Esophagus squamous epithelium (tissue), 5 donors: ENCODE measurements at regions not wholly inside any gene's neighbourhood (a gene's known extent, or its start where the extent isn't known, plus 50 kb on each side); places are given as distances from the start of the nearest gene placed in this dataset.

Experiments
- DNase-seq: peaks from one replicate; lab custom pipeline; 2025; lab: John Stamatoyannopoulos, UW
- H3K27ac ChIP-seq, 4 donors: fragments of 200-600 bp; sonication (generic); one replicate each; pipeline ENCODE4 v1.5.1; 2016 to 2019; ENCODE audit warnings: mild to moderate bottlenecking in 1 of 4
- H3K27me3 ChIP-seq, 4 donors: fragments of 200-600 bp; sonication (generic); 1 replicate in 3 of 4; 2 replicates in 1 of 4; pipeline versions ENCODE4 v1.5.1 to v1.6.0; 2017 to 2021; ENCODE audit warnings: antibody characterized with exemption in 1 of 4
- H3K36me3 ChIP-seq, 3 donors: fragments of 200-600 bp; sonication (generic); one replicate each; pipeline ENCODE4 v1.5.1; 2016 to 2019
- H3K4me1 ChIP-seq, 3 donors: fragments of 200-600 bp; sonication (generic); one replicate each; pipeline ENCODE4 v1.5.1; 2017 to 2019
- H3K4me3 ChIP-seq, 4 donors: fragments of 200-600 bp; sonication (generic); 1 replicate in 3 of 4; 2 replicates in 1 of 4; pipeline ENCODE4 v1.5.1; 2016 to 2019; ENCODE audit warnings: mild to moderate bottlenecking in 2 of 4, moderate library complexity in 1 of 4
- H3K9me3 ChIP-seq, 3 donors: fragments of 200-600 bp; sonication (generic); one replicate each; pipeline ENCODE4 v1.5.1; 2016 to 2019
- CTCF ChIP-seq, 6 experiments: fragments of 450-650 bp in 4 of 6; fragments of 200-600 bp in 2 of 6; sonication (generic) in 2 of 6; IDR thresholded peaks; one replicate each; pipeline ENCODE4 v1.5.1; 2016 to 2019; ENCODE audit warnings: antibody characterized with exemption in 6 of 6, mild to moderate bottlenecking in 4 of 6, moderate library complexity in 4 of 6
- POLR2A ChIP-seq, 4 donors: fragments of 450-650 bp; IDR thresholded peaks; one replicate each; pipeline ENCODE4 v1.6.1; 2017; ENCODE audit warnings: antibody characterized with exemption in 4 of 4, mild to moderate bottlenecking in 4 of 4, moderate library complexity in 3 of 4
- WGBS, 2 donors: methylation state at CpG; one replicate each; pipeline ENCODE4 v1.1.5; 2018; 5-methylcytosine and 5-hydroxymethylcytosine counted together
- intact Hi-C: fragments of 100-400 bp; cut with DNase I; formaldehyde crosslinking; loops from one replicate; pipeline ENCODE4 v1.15.0; 2022
- donor health status: DM: yes; HTN: yes; CAD: no.

GRCh38 chr21:35754583-35754982 is 305.7 kb downstream of the SETD4 start:
- H3K4me3 ChIP-seq: no peak overlapping the region
- intact Hi-C loops: no loop called here
- H3K36me3 ChIP-seq: no peaks in the 10 kb centered on the region
- H3K9me3 ChIP-seq: peaks cover 0 to 6% (median 0%) of the 10 kb centered on the region in 3 donors
- TF ChIP-seq CTCF (IDR thresholded peaks at IDR 0.05) (no peak), POLR2A (IDR thresholded peaks at IDR 0.05) (no peak)
- WGBS, 2 donors: 85 to 91% methylated on average over 2 of the region's 2 CpGs
- peaks cover 0 to 15% (median 0%) of the 10 kb centered on the region in 4 donors for H3K27me3 ChIP-seq
- H3K4me1 ChIP-seq: no peaks in the 10 kb centered on the region
- no peak overlapping the region for H3K27ac ChIP-seq
- DNase-seq: no peak

GRCh38 chr21:35753308-35753707 is 307.0 kb downstream of the SETD4 start:
- peaks cover 0 to 15% (median 0%) of the 10 kb centered on the region in 4 donors for H3K27me3 ChIP-seq
- peaks cover 0 to 6% (median 0%) of the 10 kb centered on the region in 3 donors for H3K9me3 ChIP-seq
- H3K4me3 ChIP-seq: no peak overlapping the region
- no peak overlapping the region for H3K27ac ChIP-seq
- H3K4me1 ChIP-seq: no peaks in the 10 kb centered on the region
- TF ChIP-seq POLR2A (IDR thresholded peaks at IDR 0.05) (no peak), CTCF (IDR thresholded peaks at IDR 0.05) (no peak)
- DNase-seq: no peak
- H3K36me3 ChIP-seq: no peaks in the 10 kb centered on the region
- intact Hi-C loops: no loop called here
- WGBS, 2 donors: 86 to 95% methylated on average over 2 of the region's 2 CpGs

- Histone ChIP-seq H3K9me3 (peaks cover 0 to 6% (median 0%) of the 10 kb centered on the region in 3 donors), H3K4me3 (no peak overlapping the region), H3K36me3 (no peaks in the 10 kb centered on the region), H3K4me1 (no peaks in the 10 kb centered on the region), H3K27ac (no peak overlapping the region), H3K27me3 (peaks cover 0 to 12% (median 0%) of the 10 kb centered on the region in 4 donors)
- DNase-seq: no peak
- intact Hi-C loops: no loop called here
- TF ChIP-seq CTCF (IDR thresholded peaks at IDR 0.05) (no peak), POLR2A (IDR thresholded peaks at IDR 0.05) (no peak)
Observed at GRCh38 chr21:35751171-35751570, 309.2 kb downstream of the SETD4 start.

- H3K27ac ChIP-seq: no peak overlapping the region
- peaks cover 0 to 6% (median 0%) of the 10 kb centered on the region in 3 donors for H3K9me3 ChIP-seq
- DNase-seq: no peak
- intact Hi-C loops: no loop called here
- H3K4me3 ChIP-seq: no peak overlapping the region
- H3K4me1 ChIP-seq: peaks cover 0 to 6% (median 0%) of the 10 kb centered on the region in 3 donors
- H3K36me3 ChIP-seq: no peaks in the 10 kb centered on the region
- no peak for TF ChIP-seq POLR2A (IDR thresholded peaks at IDR 0.05)
- TF ChIP-seq CTCF (IDR thresholded peaks at IDR 0.05): no peak
- WGBS, 2 donors: 81 to 85% methylated on average over 3 of the region's 3 CpGs
- H3K27me3 ChIP-seq: peaks cover 0 to 15% (median 0%) of the 10 kb centered on the region in 4 donors
Observed at GRCh38 chr21:35749904-35750303, 310.4 kb downstream of the SETD4 start.

GRCh38 chr21:35748678-35749314 is 311.5 kb downstream of the SETD4 start:
- Histone ChIP-seq H3K36me3 (no peaks in the 10 kb centered on the region), H3K27me3 (peaks cover 0 to 15% (median 0%) of the 10 kb centered on the region in 4 donors), H3K9me3 (peaks cover 0 to 6% (median 0%) of the 10 kb centered on the region in 3 donors), H3K27ac (no peak overlapping the region), H3K4me3 (no peak overlapping the region), H3K4me1 (peaks cover 0 to 6% (median 0%) of the 10 kb centered on the region in 3 donors)
- intact Hi-C loops: no loop called here
- TF ChIP-seq CTCF (IDR thresholded peaks at IDR 0.05): no peak
- TF ChIP-seq POLR2A (IDR thresholded peaks at IDR 0.05): no peak
- WGBS, 2 donors: 71 to 72% methylated on average over 3 of the region's 3 CpGs
- DNase-seq: no peak
